ENCODE measurements at regions not wholly inside any gene's neighbourhood (a gene's known extent, or its start where the extent isn't known, plus 50 kb on each side); places are given as distances from the start of the nearest gene placed in this dataset.
"Not testable (repeated sequence)": the region's sequence is repeated elsewhere in the genome, so short reads cannot be mapped to it uniquely, and the experiment has no call there.

GRCh38 chr6:79363441-79363840 lies 129.0 kb upstream of the HMGN3 start:
- TF ChIP-seq CTCF (conservative IDR thresholded peaks at IDR 0.05; ENCODE audit: low read length); EZH2phosphoT487 (IDR thresholded peaks at IDR 0.05; ENCODE audit: borderline replicate concordance): not testable (repeated sequence)
